GM19452 (cell line): ENCODE measurements at regions not wholly inside any gene's neighbourhood (a gene's known extent, or its start where the extent isn't known, plus 50 kb on each side); places are given as distances from the start of the nearest gene placed in this dataset.

Experiments used
- ATAC-seq: cut with Tn5 transposase; IDR thresholded peaks from one replicate; pipeline ENCODE4 v1.9.1; 2021; ENCODE audit not compliant: unreplicated experiment

- ATAC-seq, result no peak
Observed at GRCh38 chr2:21486445-21486844, 362.7 kb downstream of the TDRD15 start.

- ATAC-seq, result no peak
Observed at GRCh38 chr2:21489080-21489479, 365.3 kb downstream of the TDRD15 start.

- ATAC-seq, result no peak
Observed at GRCh38 chr2:21498016-21498415, 374.2 kb downstream of the TDRD15 start.

- no peak for ATAC-seq
Observed at GRCh38 chr2:21500401-21500945, 376.7 kb downstream of the TDRD15 start.

- no peak for ATAC-seq
Observed at GRCh38 chr2:21501376-21502027, 377.7 kb downstream of the TDRD15 start.

GRCh38 chr2:21515903-21516302, 392.1 kb downstream of the TDRD15 start:
- ATAC-seq, result no peak

- ATAC-seq, result no peak
Observed at GRCh38 chr2:21519412-21519811, 395.6 kb downstream of the TDRD15 start.

- ATAC-seq, result no peak
Observed at GRCh38 chr2:21519821-21520220, 396.1 kb downstream of the TDRD15 start.

GRCh38 chr2:21535826-21536225, 412.1 kb downstream of the TDRD15 start:
- no peak for ATAC-seq

GRCh38 chr2:21539685-21540084, 415.9 kb downstream of the TDRD15 start:
- no peak for ATAC-seq

GRCh38 chr2:21543630-21544029, 419.9 kb downstream of the TDRD15 start:
- no peak for ATAC-seq

GRCh38 chr2:21544392-21544791, 420.6 kb downstream of the TDRD15 start:
- ATAC-seq, result no peak

GRCh38 chr2:21552981-21553380, 429.2 kb downstream of the TDRD15 start:
- ATAC-seq, result no peak

GRCh38 chr2:21559351-21559750, 435.6 kb downstream of the TDRD15 start:
- ATAC-seq, result no peak

- ATAC-seq, result no peak
Observed at GRCh38 chr2:21561965-21562364, 438.2 kb downstream of the TDRD15 start.

- no peak for ATAC-seq
Observed at GRCh38 chr2:21567395-21567794, 443.6 kb downstream of the TDRD15 start.

- ATAC-seq, result no peak
Observed at GRCh38 chr2:21571686-21572085, 447.9 kb downstream of the TDRD15 start.

GRCh38 chr2:21580391-21580790, 456.6 kb downstream of the TDRD15 start:
- no peak for ATAC-seq

- ATAC-seq, result no peak
Observed at GRCh38 chr2:21585881-21586280, 462.1 kb downstream of the TDRD15 start.

- no peak for ATAC-seq
Observed at GRCh38 chr2:21590026-21590690, 466.4 kb downstream of the TDRD15 start.

- no peak for ATAC-seq
Observed at GRCh38 chr2:21591926-21592325, 468.2 kb downstream of the TDRD15 start.

- ATAC-seq, result no peak
Observed at GRCh38 chr2:21599417-21599816, 475.6 kb downstream of the TDRD15 start.

GRCh38 chr2:21602789-21603188, 479.0 kb downstream of the TDRD15 start:
- ATAC-seq, result no peak
